G401 (cell line): ENCODE measurements at regions not wholly inside any gene's neighbourhood (a gene's known extent, or its start where the extent isn't known, plus 50 kb on each side); places are given as distances from the start of the nearest gene placed in this dataset.

Source experiments
- DNase-seq: peaks from one replicate; pipeline ENCODE4 v3.0.0-alpha.2; 2015; ENCODE audit warnings: low spot score
- in situ Hi-C: cut with HindIII; loops from 2 replicates; pipeline ENCODE4 v1.10.0; 2016; ENCODE audit warnings: low sequenced_read_pairs, mixed read lengths

- in situ Hi-C loops: no loop called here
- DNase-seq: no peak
These were observed 323.3 kb upstream of the E2F7 start for GRCh38 chr12:77388445-77389265.

- DNase-seq: no peak
- in situ Hi-C loops: no loop called here
These were observed 322.3 kb upstream of the E2F7 start for GRCh38 chr12:77387671-77388070.

- no peak for DNase-seq
- in situ Hi-C loops: no loop called here
These were observed 321.8 kb upstream of the E2F7 start for GRCh38 chr12:77387214-77387613.

- no peak for DNase-seq
- in situ Hi-C loops: no loop called here
These were observed 319.6 kb upstream of the E2F7 start for GRCh38 chr12:77384941-77385340.

- in situ Hi-C loops: no loop called here
- DNase-seq: no peak
These were observed 316.9 kb upstream of the E2F7 start for GRCh38 chr12:77382096-77382742.

- in situ Hi-C loops: no loop called here
- DNase-seq: no peak
These were observed 312.3 kb upstream of the E2F7 start for GRCh38 chr12:77377622-77378021.

- in situ Hi-C loops: no loop called here
- no peak for DNase-seq
These were observed 311.7 kb upstream of the E2F7 start for GRCh38 chr12:77377116-77377515.

- DNase-seq: no peak
- in situ Hi-C loops: no loop called here
These were observed 309.3 kb upstream of the E2F7 start for GRCh38 chr12:77374673-77375072.

GRCh38 chr12:77372494-77372893, 307.1 kb upstream of the E2F7 start:
- in situ Hi-C loops: no loop called here
- DNase-seq: no peak

- in situ Hi-C loops: no loop called here
- DNase-seq: no peak
These were observed 306.7 kb upstream of the E2F7 start for GRCh38 chr12:77372026-77372425.

GRCh38 chr12:77368379-77368778, 303.0 kb upstream of the E2F7 start:
- no peak for DNase-seq
- in situ Hi-C loops: no loop called here

- in situ Hi-C loops: no loop called here
These were observed 301.2 kb upstream of the E2F7 start for GRCh38 chr12:77366616-77367015.

GRCh38 chr12:77364400-77364799, 299.0 kb upstream of the E2F7 start:
- no peak for DNase-seq
- in situ Hi-C loops: no loop called here

More at GRCh38 chr12:77366616-77367015, 301.2 kb upstream of the E2F7 start:
- DNase-seq: no peak

GRCh38 chr12:77362509-77363210, 297.3 kb upstream of the E2F7 start:
- in situ Hi-C loops: no loop called here
- no peak for DNase-seq

GRCh38 chr12:77357655-77358054, 292.3 kb upstream of the E2F7 start:
- DNase-seq: no peak
- in situ Hi-C loops: no loop called here

GRCh38 chr12:77354766-77355362, 289.5 kb upstream of the E2F7 start:
- no peak for DNase-seq
- in situ Hi-C loops: no loop called here

- in situ Hi-C loops: no loop called here
- no peak for DNase-seq
These were observed 287.6 kb upstream of the E2F7 start for GRCh38 chr12:77352946-77353345.

GRCh38 chr12:77351860-77352259, 286.5 kb upstream of the E2F7 start:
- in situ Hi-C loops: no loop called here
- DNase-seq: no peak

- DNase-seq: no peak
- in situ Hi-C loops: no loop called here
These were observed 284.5 kb upstream of the E2F7 start for GRCh38 chr12:77349689-77350370.
